ENCODE measurements at regions not wholly inside any gene's neighbourhood (a gene's known extent, or its start where the extent isn't known, plus 50 kb on each side); places are given as distances from the start of the nearest gene placed in this dataset.

GRCh38 chr14:87547536-87547935 lies 445.4 kb downstream of the GALC start:
- H3K36me3 Mint-ChIP-seq (ENCODE audit: insufficient read depth), result no peaks in the 10 kb centered on the region
- DNase-seq (ENCODE audit: low spot score, unreplicated experiment), result no peak
- TF ChIP-seq, protein P1, sequence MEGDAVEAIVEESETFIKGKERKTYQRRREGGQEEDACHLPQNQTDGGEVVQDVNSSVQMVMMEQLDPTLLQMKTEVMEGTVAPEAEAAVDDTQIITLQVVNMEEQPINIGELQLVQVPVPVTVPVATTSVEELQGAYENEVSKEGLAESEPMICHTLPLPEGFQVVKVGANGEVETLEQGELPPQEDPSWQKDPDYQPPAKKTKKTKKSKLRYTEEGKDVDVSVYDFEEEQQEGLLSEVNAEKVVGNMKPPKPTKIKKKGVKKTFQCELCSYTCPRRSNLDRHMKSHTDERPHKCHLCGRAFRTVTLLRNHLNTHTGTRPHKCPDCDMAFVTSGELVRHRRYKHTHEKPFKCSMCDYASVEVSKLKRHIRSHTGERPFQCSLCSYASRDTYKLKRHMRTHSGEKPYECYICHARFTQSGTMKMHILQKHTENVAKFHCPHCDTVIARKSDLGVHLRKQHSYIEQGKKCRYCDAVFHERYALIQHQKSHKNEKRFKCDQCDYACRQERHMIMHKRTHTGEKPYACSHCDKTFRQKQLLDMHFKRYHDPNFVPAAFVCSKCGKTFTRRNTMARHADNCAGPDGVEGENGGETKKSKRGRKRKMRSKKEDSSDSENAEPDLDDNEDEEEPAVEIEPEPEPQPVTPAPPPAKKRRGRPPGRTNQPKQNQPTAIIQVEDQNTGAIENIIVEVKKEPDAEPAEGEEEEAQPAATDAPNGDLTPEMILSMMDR (IDR thresholded peaks at IDR 0.05; ENCODE audit: unreplicated experiment), result no peak
- peaks cover 16% of the 10 kb centered on the region for H3K9me3 Mint-ChIP-seq (ENCODE audit: low read depth)
- H3K27me3 Mint-ChIP-seq, result no peaks in the 10 kb centered on the region
- H3K4me3 Mint-ChIP-seq (ENCODE audit: low read depth), result no peak overlapping the region
- H3K4me1 Mint-ChIP-seq (ENCODE audit: low read depth), result no peaks in the 10 kb centered on the region
- no peak overlapping the region for H3K27ac Mint-ChIP-seq

DNA sequence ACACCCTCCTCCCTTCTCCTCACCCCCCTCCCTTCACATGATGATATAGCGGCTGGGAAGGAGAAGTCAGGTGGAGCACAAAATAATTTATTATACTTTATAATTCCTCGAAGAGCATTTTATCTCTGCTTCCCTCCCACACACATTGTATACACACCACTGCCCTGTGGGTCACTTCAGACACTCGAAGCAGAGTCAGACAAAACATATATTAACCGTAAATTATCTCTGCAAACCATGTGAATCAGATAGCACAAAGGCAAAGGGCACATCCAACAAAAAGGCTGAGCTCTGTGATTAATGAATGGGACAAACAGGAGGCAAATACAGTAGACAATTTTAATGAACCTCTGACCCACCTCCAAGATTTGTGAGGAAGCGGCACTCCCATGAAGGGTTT lies 450.7 kb downstream of the GALC start:
- peaks cover 5% of the 10 kb centered on the region for H3K9me3 Mint-ChIP-seq (ENCODE audit: low read depth)
- no peak overlapping the region for H3K4me3 Mint-ChIP-seq (ENCODE audit: low read depth)
- H3K36me3 Mint-ChIP-seq (ENCODE audit: insufficient read depth), result no peaks in the 10 kb centered on the region
- H3K27ac Mint-ChIP-seq, result no peak overlapping the region
- TF ChIP-seq, protein P1 (IDR thresholded peaks at IDR 0.05; ENCODE audit: unreplicated experiment), result no peak
- no peak for DNase-seq (ENCODE audit: low spot score, unreplicated experiment)
- H3K4me1 Mint-ChIP-seq (ENCODE audit: low read depth), result peaks cover 7% of the 10 kb centered on the region
- H3K27me3 Mint-ChIP-seq, result no peaks in the 10 kb centered on the region

GRCh38 chr14:87540339-87540738 lies 452.6 kb downstream of the GALC start:
- TF ChIP-seq, protein P1 (IDR thresholded peaks at IDR 0.05; ENCODE audit: unreplicated experiment), result no peak
- Mint-ChIP-seq H3K4me3 (ENCODE audit: low read depth) (no peak overlapping the region), H3K27me3 (no peaks in the 10 kb centered on the region), H3K9me3 (ENCODE audit: low read depth) (peaks cover 5% of the 10 kb centered on the region), H3K27ac (no peak overlapping the region), H3K36me3 (ENCODE audit: insufficient read depth) (no peaks in the 10 kb centered on the region), H3K4me1 (ENCODE audit: low read depth) (peaks cover 7% of the 10 kb centered on the region)
- no peak for DNase-seq (ENCODE audit: low spot score, unreplicated experiment)

- TF ChIP-seq, protein P1 (IDR thresholded peaks at IDR 0.05; ENCODE audit: unreplicated experiment), result no peak
- no peak overlapping the region for H3K4me3 Mint-ChIP-seq (ENCODE audit: low read depth)
- no peak for DNase-seq (ENCODE audit: low spot score, unreplicated experiment)
- no peaks in the 10 kb centered on the region for H3K36me3 Mint-ChIP-seq (ENCODE audit: insufficient read depth)
- H3K27me3 Mint-ChIP-seq, result no peaks in the 10 kb centered on the region
- H3K9me3 Mint-ChIP-seq (ENCODE audit: low read depth), result peaks cover under 1% of the 10 kb centered on the region
- peaks cover 4% of the 10 kb centered on the region for H3K4me1 Mint-ChIP-seq (ENCODE audit: low read depth)
- no peak overlapping the region for H3K27ac Mint-ChIP-seq
Observed at GRCh38 chr14:87529081-87529480, 463.9 kb downstream of the GALC start.

GRCh38 chr14:87526731-87527130 lies 466.3 kb downstream of the GALC start:
- no peak overlapping the region for H3K4me3 Mint-ChIP-seq (ENCODE audit: low read depth)
- H3K4me1 Mint-ChIP-seq (ENCODE audit: low read depth), result peaks cover 9% of the 10 kb centered on the region
- no peak overlapping the region for H3K27ac Mint-ChIP-seq
- DNase-seq (ENCODE audit: low spot score, unreplicated experiment), result no peak
- TF ChIP-seq, protein P1 (IDR thresholded peaks at IDR 0.05; ENCODE audit: unreplicated experiment), result no peak
- H3K9me3 Mint-ChIP-seq (ENCODE audit: low read depth), result peaks cover 6% of the 10 kb centered on the region
- no peaks in the 10 kb centered on the region for H3K27me3 Mint-ChIP-seq
- H3K36me3 Mint-ChIP-seq (ENCODE audit: insufficient read depth), result no peaks in the 10 kb centered on the region
